ENCODE measurements at regions not wholly inside any gene's neighbourhood (a gene's known extent, or its start where the extent isn't known, plus 50 kb on each side); places are given as distances from the start of the nearest gene placed in this dataset.
A peak's percentile ranks its signal among the peaks of the same experiment; 100 is the strongest.
"Not testable (repeated sequence)": the region's sequence is repeated elsewhere in the genome, so short reads cannot be mapped to it uniquely, and the experiment has no call there.

- DNase-seq (ENCODE audit: insufficient read length, low spot score): no peak
- TF ChIP-seq POLR2A (IDR thresholded peaks at IDR 0.05; ENCODE audit: low read depth, low read length): no peak
- FAIRE-seq: no peak
These were observed 137.6 kb downstream of the ZNF467 start for GRCh38 chr7:149635561-149636329.

GRCh38 chr7:149633976-149634945 lies 136.7 kb upstream of the ZNF746 start:
- TF ChIP-seq POLR2A (IDR thresholded peaks at IDR 0.05; ENCODE audit: low read depth, low read length): no peak
- no peak for DNase-seq (ENCODE audit: insufficient read length, low spot score)
- FAIRE-seq: no peak

- not testable (repeated sequence) for DNase-seq (ENCODE audit: insufficient read length, low spot score); FAIRE-seq
These were observed 130.9 kb upstream of the ZNF746 start for GRCh38 chr7:149628361-149629149.

GRCh38 chr7:149627911-149628310 lies 130.3 kb upstream of the ZNF746 start:
- no peak for DNase-seq (ENCODE audit: insufficient read length, low spot score)
- TF ChIP-seq POLR2A (IDR thresholded peaks at IDR 0.05; ENCODE audit: low read depth, low read length): no peak
- FAIRE-seq: no peak

- DNase-seq (ENCODE audit: insufficient read length, low spot score): no peak
- no peak for TF ChIP-seq POLR2A (IDR thresholded peaks at IDR 0.05; ENCODE audit: low read depth, low read length)
- FAIRE-seq: no peak
These were observed 129.4 kb upstream of the ZNF746 start for GRCh38 chr7:149626972-149627371.

- DNase-seq (ENCODE audit: insufficient read length, low spot score) (no peak), FAIRE-seq (no peak)
- no peak for TF ChIP-seq POLR2A (IDR thresholded peaks at IDR 0.05; ENCODE audit: low read depth, low read length)
These were observed 128.4 kb upstream of the ZNF746 start for GRCh38 chr7:149625947-149626392.

- FAIRE-seq (no peak), DNase-seq (ENCODE audit: insufficient read length, low spot score) (no peak)
- no peak for TF ChIP-seq POLR2A (IDR thresholded peaks at IDR 0.05; ENCODE audit: low read depth, low read length)
These were observed 127.8 kb upstream of the ZNF746 start for GRCh38 chr7:149625340-149625946.

GRCh38 chr7:149624419-149625339 lies 127.1 kb upstream of the ZNF746 start:
- peak; percentile 94 for TF ChIP-seq POLR2A (IDR thresholded peaks at IDR 0.05; ENCODE audit: low read depth, low read length)
- DNase-seq (ENCODE audit: insufficient read length, low spot score) (peak; percentile 93), FAIRE-seq (no peak)

GRCh38 chr7:149624006-149624405 lies 126.4 kb upstream of the ZNF746 start:
- TF ChIP-seq POLR2A (IDR thresholded peaks at IDR 0.05; ENCODE audit: low read depth, low read length): no peak
- no peak for FAIRE-seq
- peak; percentile 34 for DNase-seq (ENCODE audit: insufficient read length, low spot score)

GRCh38 chr7:149623262-149623997 lies 125.8 kb upstream of the ZNF746 start:
- not testable (repeated sequence) for DNase-seq (ENCODE audit: insufficient read length, low spot score); FAIRE-seq

GRCh38 chr7:149622444-149623210 lies 125.0 kb upstream of the ZNF746 start:
- DNase-seq (ENCODE audit: insufficient read length, low spot score): no peak
- no peak for FAIRE-seq
- TF ChIP-seq POLR2A (IDR thresholded peaks at IDR 0.05; ENCODE audit: low read depth, low read length): no peak

All from H54 (cell line).